GM12892 (cell line): ENCODE measurements at regions not wholly inside any gene's neighbourhood (a gene's known extent, or its start where the extent isn't known, plus 50 kb on each side); places are given as distances from the start of the nearest gene placed in this dataset.
"Not testable (repeated sequence)": the region's sequence is repeated elsewhere in the genome, so short reads cannot be mapped to it uniquely, and the experiment has no call there.

Experiments used
- POLR2A ChIP-seq: IDR thresholded peaks from 2 replicates; pipeline ENCODE4 v1.6.1; 2011; ENCODE audit warnings: low read depth, low read length, control low read depth
- POLR2AphosphoS5 ChIP-seq: IDR thresholded peaks from 2 replicates; pipeline ENCODE4 v1.6.1; 2011; ENCODE audit warnings: low read depth, low read length, control low read depth
- TAF1 ChIP-seq: IDR thresholded peaks from 2 replicates; pipeline ENCODE4 v1.6.1; 2011; ENCODE audit warnings: low read depth, mild to moderate bottlenecking, control low read depth, low read length, borderline replicate concordance

DNA sequence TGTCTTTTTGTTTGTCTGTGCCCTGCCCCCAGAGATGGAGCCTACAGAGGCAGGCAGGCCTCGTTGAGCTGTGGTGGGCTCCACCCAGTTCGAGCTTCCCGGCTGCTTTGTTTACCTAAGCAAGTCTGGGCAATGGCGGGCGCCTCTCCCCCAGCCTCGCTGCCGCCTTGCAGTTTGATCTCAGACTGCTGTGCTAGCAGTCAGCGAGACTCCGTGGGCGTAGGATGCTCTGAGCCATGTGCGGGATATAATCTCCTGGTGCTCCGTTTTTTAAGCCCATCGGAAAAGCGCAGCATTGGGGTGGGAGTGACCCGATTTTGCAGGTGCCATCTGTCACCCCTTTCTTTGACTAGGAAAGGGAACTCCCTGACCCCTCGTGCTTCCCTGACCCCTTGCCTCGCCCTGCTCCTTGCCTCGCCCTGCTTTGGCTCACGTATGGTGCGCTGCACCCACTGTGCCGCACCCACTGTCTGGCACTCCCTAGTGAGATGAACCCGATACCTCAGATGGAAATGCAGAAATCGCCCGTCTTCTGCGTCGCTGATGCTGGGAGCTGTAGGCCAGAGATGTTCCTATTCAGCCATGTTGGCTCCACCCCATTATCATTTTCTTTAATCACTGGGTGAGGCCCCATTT is 269.0 kb upstream of the RBMS1 start:
- TF ChIP-seq POLR2A, POLR2AphosphoS5, TAF1: not testable (repeated sequence)
